Neuron (in vitro differentiated cells): ENCODE measurements at regions not wholly inside any gene's neighbourhood (a gene's known extent, or its start where the extent isn't known, plus 50 kb on each side); places are given as distances from the start of the nearest gene placed in this dataset.
"Not testable (repeated sequence)": the region's sequence is repeated elsewhere in the genome, so short reads cannot be mapped to it uniquely, and the experiment has no call there.

Experiments used
- H2AFZ ChIP-seq: one replicate; pipeline ENCODE4 v1.6.1; 2013; ENCODE audit warnings: low read depth, mild to moderate bottlenecking, inconsistent platforms, low read length, moderate library complexity
- H3K27me3 ChIP-seq: one replicate; pipeline ENCODE4 v1.6.1; 2013; ENCODE audit warnings: low read length; ENCODE audit not compliant: insufficient read depth
- H3K36me3 ChIP-seq: one replicate; pipeline ENCODE4 v1.6.1; 2013; ENCODE audit warnings: low read length; ENCODE audit not compliant: insufficient read depth
- H3K4me1 ChIP-seq: one replicate; pipeline ENCODE4 v1.6.1; 2013; ENCODE audit warnings: low read length; ENCODE audit not compliant: insufficient read depth
- H3K4me3 ChIP-seq: 2 replicates; pipeline ENCODE4 v1.5.1; 2013; ENCODE audit warnings: mild to moderate bottlenecking, low read length, moderate library complexity
- H3K9me3 ChIP-seq: one replicate; pipeline ENCODE4 v1.6.1; 2013; ENCODE audit warnings: low read length

DNA sequence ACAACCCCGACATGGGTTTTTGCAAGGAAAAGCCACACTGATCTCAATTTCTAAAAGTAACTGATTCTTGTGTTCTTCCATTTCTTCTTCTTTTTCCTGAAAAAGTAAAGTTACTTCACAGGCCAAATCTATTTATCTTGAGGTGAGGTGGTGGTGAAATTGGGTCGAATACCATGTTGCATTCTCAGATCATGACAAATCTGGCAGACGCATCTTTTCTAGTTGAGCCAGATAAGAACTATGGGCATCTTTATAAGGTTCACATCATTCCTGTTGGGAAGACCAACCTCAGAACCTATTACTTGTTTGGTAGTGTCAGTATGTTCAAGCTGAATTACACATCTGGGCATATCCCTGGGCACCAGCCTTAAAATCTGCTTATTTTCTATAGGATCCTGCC lies 78.6 kb upstream of the USP25 start:
- Histone ChIP-seq H3K4me1 (no peaks in the 10 kb centered on the region), H3K9me3 (no peaks in the 10 kb centered on the region), H3K4me3 (no peak overlapping the region), H3K27me3 (no peaks in the 10 kb centered on the region), H3K36me3 (no peaks in the 10 kb centered on the region), H2AFZ (no peak overlapping the region)

DNA sequence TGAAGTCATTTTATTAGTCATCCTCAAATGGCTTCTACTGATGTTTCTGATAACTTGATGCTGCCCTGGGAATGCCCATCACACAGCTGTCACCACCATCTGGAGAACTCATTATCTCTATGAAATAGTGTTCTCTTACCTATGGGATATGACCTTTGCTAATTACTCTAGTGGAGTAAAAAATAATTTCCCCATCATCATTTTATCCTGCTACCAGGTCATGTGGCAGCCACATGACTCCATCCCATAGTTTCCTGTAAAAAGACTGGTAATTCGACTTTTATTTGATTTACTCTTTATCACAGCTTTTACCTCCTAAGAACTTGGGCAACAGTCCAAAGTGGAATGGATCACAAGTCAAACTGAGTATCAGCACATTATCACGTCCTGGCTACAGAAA lies 76.1 kb upstream of the USP25 start:
- Histone ChIP-seq H3K4me1 (no peaks in the 10 kb centered on the region), H3K4me3 (no peak overlapping the region), H3K27me3 (no peaks in the 10 kb centered on the region), H3K36me3 (no peaks in the 10 kb centered on the region), H3K9me3 (no peaks in the 10 kb centered on the region), H2AFZ (no peak overlapping the region)

DNA sequence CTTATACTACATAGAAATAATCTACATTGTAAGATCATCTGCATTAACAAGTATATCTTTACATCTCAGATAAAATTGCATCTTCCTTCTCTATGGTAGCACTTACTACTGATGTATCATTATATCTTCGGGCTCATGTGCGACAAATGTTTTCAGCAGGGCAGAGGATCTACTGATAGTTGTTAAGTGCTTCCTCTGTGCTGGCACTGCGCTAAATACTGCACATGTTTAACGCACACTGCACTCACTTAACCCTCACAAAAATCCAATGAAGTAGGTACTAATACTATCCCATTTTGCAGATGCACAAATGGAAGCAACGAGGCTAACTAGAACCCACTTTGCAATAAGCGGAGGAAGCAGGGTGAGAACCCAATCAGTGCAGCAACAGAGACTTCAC lies 75.6 kb upstream of the USP25 start:
- no peaks in the 10 kb centered on the region for H3K4me1 ChIP-seq
- H3K27me3 ChIP-seq = no peaks in the 10 kb centered on the region
- H3K36me3 ChIP-seq = no peaks in the 10 kb centered on the region
- H3K4me3 ChIP-seq = no peak overlapping the region
- no peaks in the 10 kb centered on the region for H3K9me3 ChIP-seq
- H2AFZ ChIP-seq = no peak overlapping the region

DNA sequence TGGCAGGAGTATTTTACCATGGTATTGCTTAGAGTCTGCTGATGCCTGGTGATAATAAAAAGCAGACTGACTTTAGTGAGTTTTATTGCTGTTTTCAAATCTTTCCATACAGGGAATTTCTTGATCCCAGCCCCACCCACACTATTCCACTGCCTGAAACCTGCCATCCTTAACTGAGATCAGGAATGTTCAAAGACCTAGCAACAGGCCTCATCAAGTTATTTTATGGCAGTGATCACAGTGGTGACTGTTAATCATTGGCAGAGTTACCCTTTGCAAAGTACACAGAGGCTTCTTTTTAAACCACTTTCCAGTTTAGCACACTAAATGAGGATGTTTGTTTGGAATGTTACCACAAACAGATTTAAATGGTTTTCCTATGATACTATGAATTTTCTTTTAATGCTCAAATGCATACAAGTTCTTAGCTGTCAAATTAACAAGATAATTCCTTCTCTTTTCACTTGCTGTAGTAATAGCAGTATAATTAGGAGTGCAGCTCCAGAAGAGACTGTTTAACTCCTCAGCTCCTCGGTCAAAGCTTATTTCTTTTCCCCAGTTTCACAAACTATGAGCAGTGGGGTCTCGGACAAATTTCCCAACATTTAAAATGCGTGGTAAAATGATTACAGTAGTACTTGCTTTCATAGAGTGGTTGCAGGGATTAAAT lies 69.9 kb upstream of the USP25 start:
- no peak overlapping the region for H3K4me3 ChIP-seq
- no peaks in the 10 kb centered on the region for H3K27me3 ChIP-seq
- no peaks in the 10 kb centered on the region for H3K36me3 ChIP-seq
- H2AFZ ChIP-seq = no peak overlapping the region
- H3K9me3 ChIP-seq = no peaks in the 10 kb centered on the region
- H3K4me1 ChIP-seq = peaks cover 3% of the 10 kb centered on the region

DNA sequence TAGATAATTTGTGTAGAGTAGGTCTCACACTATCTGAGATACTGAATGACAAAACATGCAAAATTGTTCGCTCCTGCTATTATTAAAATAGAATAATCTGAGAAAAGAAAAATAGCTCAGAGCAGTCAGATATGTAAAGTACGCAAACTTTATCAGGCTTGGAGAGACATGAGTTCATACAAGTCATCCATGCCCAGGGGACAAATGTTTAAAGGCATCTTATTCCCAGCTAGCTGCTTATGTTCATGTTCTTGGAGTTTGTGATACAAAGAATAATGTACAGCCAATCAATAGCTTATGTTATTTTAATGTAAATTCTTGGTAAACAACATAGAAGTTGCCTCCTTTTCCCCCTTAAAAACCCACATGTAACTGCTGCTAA lies 69.4 kb upstream of the USP25 start:
- Histone ChIP-seq H3K36me3 (no peaks in the 10 kb centered on the region), H3K27me3 (no peaks in the 10 kb centered on the region), H3K4me1 (peaks cover 3% of the 10 kb centered on the region), H2AFZ (no peak overlapping the region), H3K9me3 (no peaks in the 10 kb centered on the region), H3K4me3 (no peak overlapping the region)

DNA sequence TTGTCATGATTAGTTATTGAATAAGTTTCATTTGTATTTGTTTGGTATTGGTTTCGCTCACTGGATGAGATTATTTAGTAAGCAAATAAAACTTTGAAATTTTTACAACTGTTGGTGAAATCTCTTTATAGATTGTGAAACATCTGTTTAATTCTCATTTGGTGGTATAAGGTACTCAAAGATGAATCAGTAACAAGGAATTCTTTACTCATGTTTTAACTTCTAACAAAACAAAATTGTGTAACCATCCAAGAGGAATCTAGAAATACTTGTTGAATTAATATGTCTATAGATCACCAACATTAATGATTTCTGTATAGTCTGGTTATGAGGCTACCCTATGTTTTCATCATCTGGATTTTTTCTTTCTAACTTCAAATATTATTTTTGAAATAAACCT lies 62.8 kb upstream of the USP25 start:
- Histone ChIP-seq H2AFZ (no peak overlapping the region), H3K36me3 (no peaks in the 10 kb centered on the region), H3K9me3 (no peaks in the 10 kb centered on the region), H3K27me3 (no peaks in the 10 kb centered on the region), H3K4me1 (peaks cover 3% of the 10 kb centered on the region), H3K4me3 (no peak overlapping the region)

DNA sequence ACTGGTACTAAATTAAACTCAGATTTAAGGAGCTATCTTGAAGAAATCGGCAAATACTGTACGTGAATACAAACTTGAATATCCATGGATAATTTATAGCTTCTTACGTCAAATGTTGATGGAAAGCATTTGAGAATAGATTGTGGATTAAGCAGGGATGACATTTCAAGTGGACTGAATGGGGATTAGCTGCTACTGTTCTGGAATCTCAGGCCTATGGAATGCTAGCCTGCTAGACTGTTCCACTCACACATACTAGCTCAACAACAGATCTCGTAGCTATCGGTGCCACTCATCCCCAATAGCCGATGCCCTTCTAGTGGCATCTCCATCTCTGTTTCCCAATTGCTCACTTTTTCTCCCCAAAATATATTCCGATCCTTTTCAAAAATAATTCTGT lies 62.0 kb upstream of the USP25 start:
- H3K4me3 ChIP-seq = no peak overlapping the region
- H3K9me3 ChIP-seq = no peaks in the 10 kb centered on the region
- H3K4me1 ChIP-seq = peaks cover under 1% of the 10 kb centered on the region
- H2AFZ ChIP-seq = no peak overlapping the region
- H3K27me3 ChIP-seq = no peaks in the 10 kb centered on the region
- no peaks in the 10 kb centered on the region for H3K36me3 ChIP-seq

DNA sequence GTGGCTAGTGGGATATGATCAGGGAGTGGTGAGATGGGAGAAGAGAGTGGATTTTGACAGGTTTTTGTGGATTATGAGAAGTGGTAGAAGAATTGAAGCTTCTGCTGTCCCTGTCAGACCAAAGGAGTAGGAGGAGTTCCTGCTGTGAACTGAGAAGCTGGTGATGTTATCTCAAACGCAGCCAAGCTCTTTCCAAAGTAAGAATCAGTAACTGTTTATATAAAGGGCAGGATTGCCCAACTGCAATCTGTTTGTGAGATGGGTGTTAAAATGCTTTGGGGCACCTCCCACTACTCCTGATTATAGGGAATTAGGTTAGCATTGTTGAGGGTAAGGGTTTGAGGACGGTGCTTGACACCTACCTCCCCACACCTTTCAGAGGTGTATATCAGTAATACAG lies 60.5 kb upstream of the USP25 start:
- Histone ChIP-seq H3K36me3 (no peaks in the 10 kb centered on the region), H3K4me3 (no peak overlapping the region), H3K27me3 (no peaks in the 10 kb centered on the region), H2AFZ (no peak overlapping the region), H3K4me1 (no peaks in the 10 kb centered on the region), H3K9me3 (no peaks in the 10 kb centered on the region)

DNA sequence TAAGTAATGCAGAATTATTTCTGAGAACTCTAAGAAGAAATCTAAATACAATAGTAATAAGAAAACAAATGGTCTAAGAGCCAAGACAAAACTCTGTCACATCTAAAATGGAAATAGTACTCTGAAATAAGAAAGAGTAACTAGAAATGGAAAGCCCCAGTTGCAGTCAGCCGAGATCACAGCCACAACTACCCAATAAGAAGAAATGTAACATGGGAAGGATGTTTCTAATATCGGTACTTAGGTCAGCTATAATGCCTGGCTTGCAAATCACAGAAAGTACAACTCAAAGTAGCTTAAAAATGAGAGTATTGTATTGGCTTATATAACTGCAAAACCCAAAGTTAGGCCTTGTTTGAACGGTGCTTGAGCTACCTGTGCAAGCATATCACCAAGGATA lies 58.6 kb upstream of the USP25 start:
- Histone ChIP-seq H3K4me1 (no peaks in the 10 kb centered on the region), H3K4me3 (no peak overlapping the region), H3K27me3 (no peaks in the 10 kb centered on the region), H2AFZ (no peak overlapping the region), H3K9me3 (no peaks in the 10 kb centered on the region), H3K36me3 (no peaks in the 10 kb centered on the region)

DNA sequence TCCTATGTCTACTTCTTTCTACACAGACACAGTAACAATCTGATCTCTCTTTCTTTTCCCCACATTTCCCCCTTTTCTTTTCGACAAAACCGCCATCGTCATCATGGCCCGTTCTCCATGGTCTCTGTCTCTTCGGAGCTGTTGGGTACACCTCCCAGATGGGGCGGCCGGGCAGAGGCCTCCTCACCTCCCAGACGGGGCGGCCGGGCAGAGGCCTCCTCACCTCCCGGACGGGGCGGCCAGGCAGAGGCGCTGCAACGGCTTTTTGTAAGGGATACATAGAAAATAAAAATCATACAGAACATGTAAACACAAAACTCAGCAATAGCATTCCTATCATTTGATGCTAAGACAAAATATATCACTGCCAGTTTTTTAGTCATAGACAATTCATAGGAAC lies 57.2 kb upstream of the USP25 start:
- not testable (repeated sequence) for H3K4me3 ChIP-seq, H3K4me1 ChIP-seq, H3K36me3 ChIP-seq, H3K27me3 ChIP-seq, H2AFZ ChIP-seq, H3K9me3 ChIP-seq

DNA sequence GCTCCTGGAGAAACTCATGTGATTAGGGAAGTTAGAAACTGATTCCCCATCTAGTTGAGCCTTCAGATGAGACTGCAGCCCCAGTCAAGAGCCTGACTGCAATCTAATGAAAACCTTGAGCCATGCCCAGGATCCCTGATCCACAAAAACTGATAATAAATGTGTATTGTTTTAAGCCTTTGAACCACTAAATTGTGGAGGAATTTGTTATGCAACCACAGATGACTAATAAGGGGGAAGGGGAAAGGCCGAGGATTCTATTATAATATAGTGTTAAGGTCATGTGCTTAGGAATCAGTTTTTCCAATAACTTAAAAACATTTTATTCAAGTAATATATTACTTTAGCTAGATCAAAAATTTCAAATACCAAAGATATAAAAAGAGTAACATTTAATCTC lies 52.8 kb upstream of the USP25 start:
- Histone ChIP-seq H3K4me3 (no peak overlapping the region), H3K36me3 (no peaks in the 10 kb centered on the region), H3K27me3 (no peaks in the 10 kb centered on the region), H3K4me1 (no peaks in the 10 kb centered on the region), H2AFZ (no peak overlapping the region), H3K9me3 (no peaks in the 10 kb centered on the region)

DNA sequence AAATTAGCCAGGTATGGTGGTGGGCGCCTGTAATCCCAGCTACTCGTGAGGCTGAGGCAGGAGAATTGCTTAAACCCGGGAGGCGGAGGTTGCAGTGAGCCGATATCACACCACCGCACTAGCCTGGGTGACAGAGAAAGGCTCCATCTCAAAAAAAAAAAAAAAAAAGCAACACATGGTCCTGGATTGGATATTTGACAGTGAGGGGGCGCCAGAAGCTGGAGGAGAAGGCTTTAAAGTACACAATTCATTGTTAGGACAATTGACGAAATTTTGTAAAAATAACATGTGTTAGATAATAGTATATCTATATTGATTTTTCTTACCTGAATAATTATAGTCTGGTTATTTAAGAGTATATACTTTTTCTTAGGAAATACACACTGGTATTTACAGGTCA lies 50.2 kb upstream of the USP25 start:
- H3K27me3 ChIP-seq = no peaks in the 10 kb centered on the region
- H3K36me3 ChIP-seq = no peaks in the 10 kb centered on the region
- no peaks in the 10 kb centered on the region for H3K4me1 ChIP-seq
- no peak overlapping the region for H3K4me3 ChIP-seq
- no peak overlapping the region for H2AFZ ChIP-seq
- no peaks in the 10 kb centered on the region for H3K9me3 ChIP-seq
